ENCODE measurements at regions not wholly inside any gene's neighbourhood (a gene's known extent, or its start where the extent isn't known, plus 50 kb on each side); places are given as distances from the start of the nearest gene placed in this dataset.

- TF ChIP-seq CTCF (IDR thresholded peaks at IDR 0.05) (no peak), EP300 (IDR thresholded peaks at IDR 0.05) (no peak)
Observed at GRCh38 chr1:117696561-117696960, 90.7 kb downstream of the TENT5C start.

Measured in esophagus muscularis mucosa (tissue), 3 donors.